Mammary epithelial cell (primary cell): ENCODE measurements at regions not wholly inside any gene's neighbourhood (a gene's known extent, or its start where the extent isn't known, plus 50 kb on each side); places are given as distances from the start of the nearest gene placed in this dataset.

Experiments used
- EZH2 ChIP-seq: IDR thresholded peaks from 2 replicates; pipeline ENCODE4 v1.6.1; 2012; ENCODE audit warnings: low read length, inconsistent platforms, borderline replicate concordance
- TF ChIP-seq, protein P1 (sequence below), 2 donors: IDR thresholded peaks in 1 of 2; conservative IDR thresholded peaks in 1 of 2; 2 replicates each; pipeline ENCODE4 v1.5.1; 2011 to 2012; ENCODE audit warnings: inconsistent platforms in 2 of 2, low read length in 2 of 2, mild to moderate bottlenecking in 2 of 2, control low read depth in 1 of 2, low read depth in 1 of 2; ENCODE audit not compliant: insufficient read depth in 1 of 2; ENCODE audit errors: extremely low read depth in 1 of 2

DNA sequence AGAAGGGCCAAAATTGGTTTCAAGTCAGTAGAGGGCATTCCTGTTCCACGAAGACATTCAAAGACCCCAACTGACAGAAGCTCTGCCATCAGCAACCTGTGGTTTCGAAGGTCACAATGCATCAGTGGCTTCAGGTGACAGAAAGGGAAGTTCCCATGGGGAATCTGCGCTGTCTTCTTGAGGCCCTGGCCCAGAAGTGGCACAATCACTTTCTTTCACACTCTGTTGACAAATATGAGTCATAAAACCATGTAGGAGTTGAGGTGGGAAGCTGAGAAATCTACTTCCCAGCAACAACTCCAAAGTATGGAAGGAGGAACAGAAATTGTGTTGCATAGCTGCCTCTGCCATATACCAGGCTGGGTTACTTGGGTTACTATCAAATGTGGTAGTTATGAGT, 621.1 kb upstream of the FANCL start:
- TF ChIP-seq, protein P1, sequence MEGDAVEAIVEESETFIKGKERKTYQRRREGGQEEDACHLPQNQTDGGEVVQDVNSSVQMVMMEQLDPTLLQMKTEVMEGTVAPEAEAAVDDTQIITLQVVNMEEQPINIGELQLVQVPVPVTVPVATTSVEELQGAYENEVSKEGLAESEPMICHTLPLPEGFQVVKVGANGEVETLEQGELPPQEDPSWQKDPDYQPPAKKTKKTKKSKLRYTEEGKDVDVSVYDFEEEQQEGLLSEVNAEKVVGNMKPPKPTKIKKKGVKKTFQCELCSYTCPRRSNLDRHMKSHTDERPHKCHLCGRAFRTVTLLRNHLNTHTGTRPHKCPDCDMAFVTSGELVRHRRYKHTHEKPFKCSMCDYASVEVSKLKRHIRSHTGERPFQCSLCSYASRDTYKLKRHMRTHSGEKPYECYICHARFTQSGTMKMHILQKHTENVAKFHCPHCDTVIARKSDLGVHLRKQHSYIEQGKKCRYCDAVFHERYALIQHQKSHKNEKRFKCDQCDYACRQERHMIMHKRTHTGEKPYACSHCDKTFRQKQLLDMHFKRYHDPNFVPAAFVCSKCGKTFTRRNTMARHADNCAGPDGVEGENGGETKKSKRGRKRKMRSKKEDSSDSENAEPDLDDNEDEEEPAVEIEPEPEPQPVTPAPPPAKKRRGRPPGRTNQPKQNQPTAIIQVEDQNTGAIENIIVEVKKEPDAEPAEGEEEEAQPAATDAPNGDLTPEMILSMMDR (conservative IDR thresholded peaks at IDR 0.05 in 1 of 2, IDR thresholded peaks at IDR 0.05 in 1 of 2; ENCODE audit: extremely low read depth in 1 of 2, insufficient read depth in 1 of 2, low read depth in 1 of 2, low read length in 2 of 2) = no peak
- no peak for TF ChIP-seq EZH2
